NCI-H128 (cell line): ENCODE measurements at regions not wholly inside any gene's neighbourhood (a gene's known extent, or its start where the extent isn't known, plus 50 kb on each side); places are given as distances from the start of the nearest gene placed in this dataset.
"Not testable (repeated sequence)": the region's sequence is repeated elsewhere in the genome, so short reads cannot be mapped to it uniquely, and the experiment has no call there.

Experiments used
- DNase-seq: peaks from one replicate; lab custom pipeline; 2025; ENCODE audit not compliant: unreplicated experiment; lab: John Stamatoyannopoulos, UW

DNA sequence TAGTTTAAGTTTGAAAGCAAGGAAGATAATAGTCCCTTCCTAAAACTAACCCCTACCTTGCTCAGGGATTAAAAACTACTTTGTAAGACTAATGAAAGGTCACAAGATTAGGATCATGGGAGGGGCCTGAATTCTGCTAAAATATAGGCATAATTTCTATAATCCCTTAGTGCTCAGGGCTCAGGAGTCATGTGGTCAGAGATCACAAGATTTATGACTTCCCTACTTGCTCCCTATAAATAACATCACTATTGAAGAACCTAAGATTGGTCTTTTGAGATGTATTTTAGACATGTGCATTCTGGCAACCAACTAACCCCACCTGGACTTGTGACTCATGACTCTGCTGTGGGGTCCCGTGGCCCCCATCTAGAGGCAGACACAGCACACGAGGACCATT is 81.1 kb downstream of the STMND1 start:
- no peak for DNase-seq

DNA sequence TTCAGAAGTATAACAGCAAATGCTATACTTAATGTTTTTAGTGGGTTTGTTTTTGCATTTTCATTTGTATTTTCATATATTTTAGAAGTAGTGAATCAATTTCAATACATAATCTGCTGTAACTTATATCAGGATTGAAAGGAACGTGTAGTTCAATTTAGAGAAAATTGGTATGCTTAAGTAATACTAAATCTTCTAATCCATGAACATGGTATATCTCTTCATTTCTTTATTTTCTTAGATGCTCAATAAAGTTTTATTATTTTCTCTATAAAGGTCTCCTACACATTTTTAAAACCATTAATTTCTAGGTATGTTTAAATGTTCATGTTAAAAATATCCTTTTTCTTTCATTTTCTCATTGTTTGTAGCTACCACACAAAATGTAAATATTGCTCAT is 85.1 kb downstream of the STMND1 start:
- DNase-seq = no peak

DNA sequence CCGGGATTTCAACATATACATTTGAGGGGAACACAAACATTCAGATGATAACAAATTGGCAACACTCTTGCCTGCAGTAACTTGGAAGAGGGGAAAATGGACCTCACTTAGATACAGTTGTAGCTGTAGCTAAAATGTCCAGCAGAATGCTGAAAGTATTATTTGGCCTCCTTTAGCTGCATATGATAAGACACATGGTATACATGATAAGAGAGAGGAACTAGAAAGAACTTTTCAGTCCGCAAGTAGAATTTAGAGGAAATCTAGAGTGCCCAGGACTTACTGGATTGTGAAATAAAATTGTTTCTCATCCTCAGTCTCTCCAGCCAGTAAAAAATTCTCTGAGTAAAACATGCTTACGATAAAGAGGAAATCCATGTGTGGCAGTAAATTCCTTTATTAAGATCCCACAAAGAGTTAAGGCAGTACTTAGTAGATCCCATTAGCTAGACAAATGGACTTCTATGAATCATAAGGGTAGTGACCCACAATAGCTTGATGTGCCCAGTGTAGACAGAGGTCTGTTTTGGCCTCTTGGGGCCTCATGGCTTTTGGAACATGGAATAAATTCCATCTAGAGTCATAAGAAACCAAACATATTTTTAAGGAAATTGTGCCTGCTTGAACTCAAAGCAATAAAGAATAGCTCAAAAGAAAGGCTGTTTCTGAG is 87.9 kb upstream of the RBM24 start:
- DNase-seq = no peak

DNA sequence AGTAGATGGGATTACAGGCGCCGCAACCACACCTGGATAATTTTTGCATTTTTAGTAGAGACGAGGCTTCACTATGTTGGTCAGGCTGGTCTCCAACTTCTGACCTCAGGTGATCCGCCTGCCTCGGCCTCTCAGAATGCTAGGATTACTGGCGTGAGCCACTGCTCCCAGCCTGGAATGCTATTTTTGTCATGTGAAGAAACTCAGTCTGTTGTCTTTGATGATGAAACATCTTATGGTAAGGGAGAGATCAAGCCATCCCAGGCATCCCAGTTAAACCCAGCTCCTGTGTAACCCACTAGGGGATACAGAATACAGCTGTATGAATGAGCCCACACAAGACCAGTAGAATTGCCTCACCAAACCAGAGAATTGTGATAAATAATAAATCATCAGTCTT is 83.6 kb upstream of the RBM24 start:
- no peak for DNase-seq

DNA sequence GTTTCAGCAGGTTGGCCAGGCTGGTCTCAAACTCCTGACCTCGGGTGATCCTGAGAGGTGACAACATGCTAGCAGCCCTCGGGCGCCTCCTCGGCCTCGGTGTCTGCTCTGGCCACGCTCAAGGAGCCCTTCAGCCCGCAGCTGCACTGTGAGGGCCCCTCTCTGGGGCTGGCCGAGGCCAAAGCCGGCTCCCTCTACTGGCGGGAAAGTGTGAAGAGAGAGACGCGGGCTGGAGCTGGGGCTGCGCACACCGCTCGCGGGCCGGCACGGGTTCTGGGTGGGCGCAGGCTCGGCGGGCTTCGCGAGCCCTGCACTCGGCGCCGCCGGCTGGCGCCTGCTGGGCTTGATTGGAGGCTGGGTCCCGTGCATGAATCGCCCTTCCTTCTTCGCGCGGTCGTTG is 80.8 kb upstream of the RBM24 start:
- DNase-seq = no peak

DNA sequence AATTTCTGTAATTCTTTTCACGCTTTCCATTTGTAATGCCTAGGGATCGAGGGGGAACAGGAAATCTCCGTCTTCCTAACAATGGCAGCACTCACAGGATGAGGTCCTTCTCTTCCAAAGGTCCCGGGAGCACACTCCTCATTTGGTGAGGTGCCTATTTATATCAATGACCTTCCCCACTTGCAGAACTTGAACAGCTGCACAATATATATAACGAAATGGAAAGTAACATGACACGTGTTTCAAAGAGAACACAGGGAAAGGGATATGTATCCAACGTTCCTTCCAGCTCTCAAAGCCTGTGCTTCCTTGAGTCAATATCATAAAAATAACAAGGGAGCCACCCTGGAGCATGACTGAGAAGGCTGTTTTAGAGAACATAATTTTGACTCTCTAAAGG is 78.6 kb upstream of the RBM24 start:
- DNase-seq = peak; percentile 6

GRCh38 chr6:17204533-17204932 is 76.6 kb upstream of the RBM24 start:
- DNase-seq = no peak

DNA sequence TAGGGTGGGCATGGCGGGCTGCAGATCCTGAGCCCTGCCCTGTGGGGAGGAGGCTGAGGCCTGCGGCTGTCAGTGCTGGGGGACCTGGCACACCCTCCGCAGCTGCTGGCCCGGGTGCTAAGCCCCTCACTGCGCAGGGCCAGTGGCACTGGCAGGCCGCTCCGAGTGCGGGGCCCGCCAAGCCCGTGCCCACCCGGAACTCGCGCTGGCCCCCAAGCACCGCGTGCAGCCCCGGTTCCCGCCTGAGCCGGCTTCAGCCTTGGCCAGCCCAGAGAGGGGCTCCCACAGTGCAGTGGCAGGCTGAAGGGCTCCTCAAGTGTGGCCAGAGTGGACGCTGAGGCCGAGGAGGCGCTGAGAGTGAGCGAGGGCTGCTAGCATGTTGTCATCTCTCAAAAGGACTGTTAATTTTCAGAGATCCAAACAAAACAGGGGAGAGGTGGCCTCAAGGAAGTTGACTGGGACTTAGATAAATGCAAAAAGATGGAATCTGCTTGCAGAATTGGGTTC is 74.5 kb upstream of the RBM24 start:
- DNase-seq = no peak

GRCh38 chr6:17207281-17207680 is 73.9 kb upstream of the RBM24 start:
- no peak for DNase-seq

DNA sequence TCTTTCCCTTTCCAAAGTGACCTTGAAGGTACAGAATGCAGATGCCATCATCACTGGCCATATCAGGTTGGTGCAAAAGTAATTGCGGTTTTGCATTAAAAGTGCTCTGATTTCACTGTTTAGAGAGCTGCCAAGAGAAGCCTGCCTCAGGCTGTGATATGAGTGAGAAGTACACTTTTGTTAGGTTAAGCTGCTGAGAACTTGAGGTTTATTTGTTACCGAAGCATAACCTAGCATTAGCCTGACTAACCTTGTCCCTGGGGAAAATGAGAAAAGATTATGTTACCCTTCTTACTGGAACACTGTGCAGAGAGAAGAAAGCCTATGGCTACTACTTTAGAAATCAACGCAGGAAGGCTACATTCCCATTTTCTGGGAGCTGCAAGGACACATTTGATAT is 70.5 kb upstream of the RBM24 start:
- no peak for DNase-seq

GRCh38 chr6:17211101-17211500 is 70.1 kb upstream of the RBM24 start:
- DNase-seq = no peak

DNA sequence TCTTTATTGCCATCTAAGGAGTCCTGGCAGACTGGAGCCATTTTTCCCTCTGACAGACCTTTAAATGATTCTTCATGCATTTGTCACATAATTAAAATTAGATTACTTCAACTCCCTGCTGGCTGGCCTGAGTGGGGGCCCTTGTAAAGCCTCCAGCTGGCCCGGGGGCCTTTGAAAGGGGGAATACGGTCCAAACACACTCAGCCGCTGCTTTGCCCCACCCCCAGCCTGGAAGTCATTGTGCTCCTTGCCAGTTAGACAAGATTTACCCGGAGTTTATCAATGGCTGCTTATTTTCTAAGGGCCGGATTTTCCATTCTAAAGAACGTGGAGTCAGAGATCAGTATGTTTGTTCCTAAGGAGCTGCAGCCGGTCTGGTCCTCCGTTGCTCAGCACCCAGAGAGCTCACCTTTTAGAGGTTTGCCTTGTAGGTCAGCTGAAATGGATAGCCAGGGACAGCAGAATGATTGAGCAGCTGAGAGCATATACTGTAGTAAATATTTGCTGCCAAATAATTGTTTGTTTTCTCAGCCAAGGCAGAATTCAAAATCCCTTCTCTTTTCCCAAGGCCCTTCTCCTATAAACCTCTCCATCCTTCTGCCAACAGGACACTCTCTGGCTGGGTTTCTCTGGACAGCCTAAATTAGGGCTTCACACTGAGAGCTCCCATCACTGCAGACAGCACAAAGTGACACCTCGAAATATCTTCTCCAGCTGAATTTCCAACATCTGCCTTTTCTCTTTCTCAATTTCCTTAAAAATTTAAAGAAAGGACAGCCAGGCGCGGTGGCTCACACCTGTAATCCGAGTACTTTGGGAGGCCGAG is 68.4 kb upstream of the RBM24 start:
- DNase-seq = no peak

DNA sequence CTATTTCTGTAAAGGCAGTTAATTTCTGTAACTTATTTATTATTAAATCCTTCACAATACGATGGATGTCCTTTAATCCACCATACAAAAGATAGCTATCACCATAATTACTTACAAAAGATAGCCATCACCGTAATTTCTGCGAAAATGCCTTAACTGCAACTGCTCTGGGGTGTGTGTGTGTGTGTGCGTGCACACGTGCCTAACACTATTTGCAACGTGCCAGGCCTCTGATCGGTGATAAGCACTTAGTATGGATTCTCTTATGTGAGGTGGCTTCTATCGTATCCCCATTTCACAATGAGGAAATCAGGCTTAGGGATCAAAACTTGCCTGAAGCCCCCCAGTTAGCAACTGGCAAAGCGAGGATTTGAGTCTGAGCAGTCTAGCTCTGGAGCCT is 67.1 kb upstream of the RBM24 start:
- no peak for DNase-seq

DNA sequence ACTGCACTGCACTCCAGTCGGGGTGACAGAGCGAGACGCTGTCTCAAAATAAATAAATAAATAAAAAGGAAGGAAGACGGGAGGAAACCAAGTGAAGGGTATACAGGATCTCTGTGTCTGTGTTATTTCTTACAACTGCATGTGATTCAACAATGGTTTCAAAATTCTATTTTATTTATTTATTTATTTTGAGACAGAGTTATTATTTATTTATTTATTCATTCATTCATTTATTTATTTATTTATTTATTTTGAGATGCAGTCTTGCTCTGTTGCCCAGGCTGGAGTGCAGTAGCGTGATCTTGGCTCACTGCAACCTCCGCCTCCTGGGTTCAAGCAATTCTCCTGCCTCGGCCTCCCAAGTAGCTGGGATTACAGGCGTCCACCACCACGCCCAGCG is 64.2 kb upstream of the RBM24 start:
- not testable (repeated sequence) for DNase-seq

GRCh38 chr6:17218023-17218748 is 63.0 kb upstream of the RBM24 start:
- no peak for DNase-seq

DNA sequence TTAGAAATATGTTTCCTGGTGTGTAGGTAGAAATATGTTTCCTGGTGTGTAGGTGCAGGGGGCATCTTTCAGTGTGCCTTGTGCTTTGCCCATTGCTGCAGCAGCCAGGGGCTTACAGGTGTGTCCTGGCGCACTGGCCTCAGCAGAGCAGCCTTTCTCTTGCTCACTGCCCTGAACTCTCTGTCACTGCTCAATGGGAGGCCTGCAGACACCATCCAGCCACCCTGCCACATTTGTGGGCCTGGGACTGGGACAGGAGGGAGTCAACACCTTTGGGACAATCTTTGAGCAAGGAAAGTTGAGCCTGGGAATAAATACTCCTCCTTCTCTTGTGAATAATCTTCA is 62.4 kb upstream of the RBM24 start:
- no peak for DNase-seq

DNA sequence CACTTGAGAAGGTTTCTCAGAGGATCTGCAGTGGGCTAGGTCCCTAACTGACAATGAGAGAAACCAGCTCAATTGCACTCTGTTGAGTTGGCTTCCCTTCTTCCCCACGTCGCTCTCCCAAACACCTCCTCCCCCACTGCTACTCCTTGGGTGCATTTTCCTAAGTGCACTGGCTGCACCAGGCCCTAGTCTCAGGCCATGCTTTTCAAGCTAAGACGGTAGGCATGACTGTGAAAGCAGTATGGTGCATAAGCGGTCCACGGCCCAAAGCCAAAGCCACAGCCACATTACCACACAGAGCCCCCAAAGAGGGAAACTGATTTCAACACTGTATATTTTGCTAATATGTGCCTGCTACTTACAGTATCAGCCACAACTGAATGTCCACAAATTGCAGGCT is 62.1 kb upstream of the RBM24 start:
- no peak for DNase-seq

DNA sequence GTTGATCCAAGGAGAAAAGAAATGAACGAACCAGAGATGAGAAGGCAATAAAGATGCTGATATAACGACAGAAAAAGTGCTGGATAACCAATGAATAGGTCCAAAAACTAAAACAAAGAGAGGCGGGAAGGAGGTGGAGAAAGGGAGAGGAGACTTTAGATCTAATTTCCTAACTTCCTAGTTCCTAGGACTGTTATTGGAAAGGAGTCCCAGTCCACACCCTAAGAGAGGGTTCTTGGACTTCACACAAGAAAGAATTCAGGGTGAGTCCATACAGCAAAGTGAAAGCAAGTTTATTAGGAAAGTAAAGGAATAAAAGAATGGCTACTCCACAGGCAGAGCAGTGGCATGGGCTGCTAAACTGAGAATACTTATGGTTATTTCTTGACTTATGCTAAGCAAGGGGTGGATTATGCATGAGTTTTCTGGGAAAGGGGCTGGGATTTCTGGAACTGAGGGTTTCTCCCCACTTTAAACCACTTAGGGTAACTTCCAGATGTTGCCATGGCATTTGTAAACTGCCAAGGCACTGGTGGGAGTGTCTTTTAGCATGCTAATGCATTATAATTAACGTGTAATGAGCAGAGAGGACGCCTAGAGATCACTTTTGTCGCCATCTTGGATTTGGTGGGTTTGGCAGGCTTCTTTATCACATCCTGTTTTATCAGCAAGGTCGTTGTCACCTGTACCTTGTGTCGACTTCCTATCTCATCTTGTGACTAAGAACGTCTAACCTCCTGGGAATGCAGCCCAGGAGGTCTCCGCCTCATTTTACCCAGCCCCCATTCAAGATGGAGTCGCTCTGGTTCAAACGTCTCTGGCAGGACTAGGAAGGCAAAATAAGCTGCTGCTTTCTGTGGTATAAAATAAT is 60.9 kb upstream of the RBM24 start:
- DNase-seq = no peak

GRCh38 chr6:17224056-17224455 is 57.1 kb upstream of the RBM24 start:
- no peak for DNase-seq

GRCh38 chr6:17224501-17224900 is 56.7 kb upstream of the RBM24 start:
- DNase-seq = not testable (repeated sequence)
